H1 (cell line): ENCODE measurements at regions not wholly inside any gene's neighbourhood (a gene's known extent, or its start where the extent isn't known, plus 50 kb on each side); places are given as distances from the start of the nearest gene placed in this dataset.

Experiments used
- CTCF ChIA-PET: fragments of 300-600 bp; sonication (Branson Sonifier 250); formaldehyde crosslinking; loops from one replicate; lab custom pipeline; 2021; ENCODE audit not compliant: partially characterized antibody; lab: Charles Lee
- POLR2A ChIA-PET: fragments of 300-600 bp; sonication (Branson Sonifier 250); formaldehyde crosslinking; loops from one replicate; lab custom pipeline; 2021; ENCODE audit warnings: inconsistent platforms; ENCODE audit not compliant: partially characterized antibody; lab: Charles Lee
- DNase-seq, 2 experiments: peaks; one replicate each; pipeline versions ENCODE4 v3.0.0 to v3.0.0-alpha.2; 2010 to 2022; ENCODE audit warnings: low spot score in 2 of 2, low read depth in 1 of 2, mixed read lengths in 1 of 2
- FAIRE-seq: peaks from 2 replicates; lab custom pipeline; 2011; peaks lifted over from hg19 to GRCh38; lab: Jason Lieb, UNC
- H2AFZ ChIP-seq: 2 replicates; pipeline ENCODE4 v1.8.1; 2012; ENCODE audit warnings: low read length, inconsistent platforms
- H2AK5ac ChIP-seq: 2 replicates; pipeline ENCODE4 v1.6.1; 2013; ENCODE audit warnings: low read depth, low read length
- H2BK120ac ChIP-seq: replicated peaks from 2 replicates; pipeline ENCODE3; 2013; ENCODE audit warnings: low read depth, low read length, inconsistent platforms
- H2BK12ac ChIP-seq: 2 replicates; pipeline ENCODE4 v1.6.1; 2013; ENCODE audit warnings: low read depth, low read length
- H2BK15ac ChIP-seq: 2 replicates; pipeline ENCODE4 v1.6.1; 2013; ENCODE audit warnings: low read length
- H2BK20ac ChIP-seq: 2 replicates; pipeline ENCODE4 v1.6.1; 2013; ENCODE audit warnings: low read length
- H2BK5ac ChIP-seq: 2 replicates; pipeline ENCODE4 v1.6.1; 2013; ENCODE audit warnings: low read depth, low read length
- H3K14ac ChIP-seq: 2 replicates; pipeline ENCODE4 v1.6.1; 2013; ENCODE audit warnings: inconsistent platforms; ENCODE audit not compliant: insufficient read length
- H3K18ac ChIP-seq: 2 replicates; pipeline ENCODE4 v1.6.1; 2013; ENCODE audit warnings: low read length; ENCODE audit errors: extremely low read depth
- H3K23ac ChIP-seq: 2 replicates; pipeline ENCODE4 v1.6.1; 2013; ENCODE audit warnings: inconsistent platforms; ENCODE audit not compliant: insufficient read length
- H3K23me2 ChIP-seq: 2 replicates; pipeline ENCODE4 v1.6.1; 2013; ENCODE audit warnings: low read depth, low read length
- H3K27ac ChIP-seq: 2 replicates; pipeline ENCODE4 v1.6.1; 2011; ENCODE audit warnings: low read depth, low read length, inconsistent platforms
- H3K27me3 ChIP-seq, 4 experiments: replicated peaks in 1 of 4; 1 replicate in 1 of 4; 2 replicates in 3 of 4; pipeline versions ENCODE4 v1.6.1 to v1.8.1; 2011 to 2013; ENCODE audit warnings: low read length in 3 of 4, mild to moderate bottlenecking in 3 of 4, inconsistent platforms in 2 of 4, mixed read lengths in 2 of 4, moderate library complexity in 1 of 4; ENCODE audit not compliant: control insufficient read depth in 3 of 4, insufficient read depth in 3 of 4; ENCODE audit errors: extremely low read depth in 1 of 4
- H3K36me3 ChIP-seq, 4 experiments: 2 replicates each; pipeline versions ENCODE4 v1.6.1 to v1.8.1; 2011 to 2013; ENCODE audit warnings: mild to moderate bottlenecking in 4 of 4, low read length in 3 of 4, moderate library complexity in 2 of 4, control low read depth in 1 of 4, inconsistent platforms in 1 of 4; ENCODE audit not compliant: insufficient read depth in 4 of 4, control insufficient read depth in 2 of 4
- H3K4ac ChIP-seq: replicated peaks from 2 replicates; pipeline ENCODE3; 2013; ENCODE audit warnings: low read length, low read depth, mixed read lengths, inconsistent platforms; ENCODE audit not compliant: insufficient read length
- H3K4me1 ChIP-seq, 4 experiments: replicated peaks in 1 of 4; 1 replicate in 1 of 4; 2 replicates in 3 of 4; pipeline versions ENCODE4 v1.6.1 to v1.8.1; 2011 to 2013; ENCODE audit warnings: low read length in 3 of 4, inconsistent platforms in 2 of 4, mixed read lengths in 1 of 4; ENCODE audit not compliant: insufficient read depth in 4 of 4, control insufficient read depth in 3 of 4
- H3K4me2 ChIP-seq, 2 experiments: 2 replicates each; pipeline versions ENCODE4 v1.6.1 to v1.8.1; 2011 to 2013; ENCODE audit warnings: low read depth in 2 of 2, low read length in 2 of 2, control low read depth in 1 of 2, inconsistent platforms in 1 of 2, mild to moderate bottlenecking in 1 of 2; ENCODE audit not compliant: insufficient read depth in 1 of 2
- H3K4me3 ChIP-seq, 4 experiments: fragments of 200-600, 300-600 bp in 1 of 4; sonication (generic), shearing (Covaris generic), sonication (Bioruptor Twin) in 1 of 4; 2 replicates each; pipeline versions ENCODE4 v1.5.1 to v1.8.1; 2011 to 2016; ENCODE audit warnings: low read length in 4 of 4, low read depth in 3 of 4, control low read depth in 2 of 4, inconsistent platforms in 2 of 4, mild to moderate bottlenecking in 2 of 4, mixed read lengths in 1 of 4, moderate library complexity in 1 of 4; ENCODE audit not compliant: insufficient read depth in 2 of 4; ENCODE audit errors: extremely low read depth in 1 of 4
- H3K56ac ChIP-seq: replicated peaks from 2 replicates; pipeline ENCODE3; 2013; ENCODE audit warnings: low read depth, mild to moderate bottlenecking, mixed read lengths, low read length, inconsistent platforms; ENCODE audit not compliant: insufficient read length
- H3K79me1 ChIP-seq: 2 replicates; pipeline ENCODE4 v1.6.1; 2013; ENCODE audit warnings: low read depth, low read length, control low read depth
- H3K79me2 ChIP-seq, 2 experiments: 2 replicates each; pipeline versions ENCODE4 v1.6.1 to v1.8.1; 2012 to 2013; ENCODE audit warnings: low read length in 2 of 2, mild to moderate bottlenecking in 2 of 2, inconsistent platforms in 1 of 2; ENCODE audit not compliant: insufficient read depth in 2 of 2, control insufficient read depth in 1 of 2
- H3K9ac ChIP-seq, 4 experiments: replicated peaks in 1 of 4; 1 replicate in 1 of 4; 2 replicates in 3 of 4; pipeline versions ENCODE4 v1.6.1 to v1.8.1; 2011 to 2013; ENCODE audit warnings: low read depth in 3 of 4, low read length in 3 of 4, control low read depth in 2 of 4, mild to moderate bottlenecking in 2 of 4, moderate library complexity in 2 of 4, inconsistent platforms in 1 of 4; ENCODE audit errors: extremely low read depth in 1 of 4
- H3K9me3 ChIP-seq, 2 experiments: 2 replicates each; pipeline versions ENCODE4 v1.6.1 to v1.8.1; 2012 to 2013; ENCODE audit warnings: mild to moderate bottlenecking in 2 of 2, moderate library complexity in 2 of 2, control low read depth in 1 of 2, inconsistent platforms in 1 of 2, low read depth in 1 of 2, low read length in 1 of 2, mixed read lengths in 1 of 2; ENCODE audit not compliant: insufficient read depth in 2 of 2
- H4K20me1 ChIP-seq, 2 experiments: replicated peaks in 1 of 2; 2 replicates each; pipeline versions ENCODE3 to v1.8.1; 2011 to 2013; ENCODE audit warnings: inconsistent platforms in 2 of 2, low read length in 2 of 2, mild to moderate bottlenecking in 1 of 2; ENCODE audit not compliant: insufficient read depth in 2 of 2, control insufficient read depth in 1 of 2
- H4K5ac ChIP-seq: 2 replicates; pipeline ENCODE4 v1.6.1; 2013; ENCODE audit warnings: low read length, low read depth, mixed read lengths, inconsistent platforms; ENCODE audit not compliant: insufficient read length
- H4K8ac ChIP-seq: 2 replicates; pipeline ENCODE4 v1.8.0; 2013; ENCODE audit warnings: mild to moderate bottlenecking, moderate library complexity, low read length, inconsistent platforms; ENCODE audit not compliant: insufficient read depth; ENCODE audit errors: extremely low read depth
- H4K91ac ChIP-seq: replicated peaks from 2 replicates; pipeline ENCODE3; 2013; ENCODE audit warnings: low read length, mixed read lengths, inconsistent platforms; ENCODE audit not compliant: insufficient read length
- BCL11A ChIP-seq, 2 experiments: IDR thresholded peaks; one replicate each; pipeline ENCODE4 v1.6.1; 2011; ENCODE audit warnings: low read depth in 2 of 2, low read length in 2 of 2, mild to moderate bottlenecking in 2 of 2
- CEBPB ChIP-seq: IDR thresholded peaks from 2 replicates; pipeline ENCODE4 v1.6.1; 2012; ENCODE audit warnings: low read depth, low read length
- SUZ12 ChIP-seq: fragments of 200-600 bp; sonication (generic); IDR thresholded peaks from 2 replicates; pipeline ENCODE4 v1.6.1; 2012; ENCODE audit warnings: mild to moderate bottlenecking, inconsistent platforms, low read length, moderate library complexity, mixed read lengths
- TAF1 ChIP-seq: IDR thresholded peaks from 2 replicates; pipeline ENCODE4 v1.6.1; 2011; ENCODE audit warnings: mild to moderate bottlenecking, low read depth, low read length
- ZNF274 ChIP-seq: IDR thresholded peaks from 2 replicates; pipeline ENCODE4 v1.7.0; 2012; ENCODE audit warnings: low read length, borderline replicate concordance; ENCODE audit errors: extremely low read depth
- WGBS, 2 experiments: shearing (Covaris generic) in 1 of 2; methylation state at CpG; one replicate each; pipeline versions ENCODE4 v1.1.6 to v1.1.7; 2013 to 2015; ENCODE audit warnings: low lambda C conversion rate in 2 of 2, mixed read lengths in 2 of 2, inconsistent platforms in 1 of 2, low coverage in 1 of 2, missing lambda C conversion rate in 1 of 2; ENCODE audit not compliant: insufficient replicate concordance in 2 of 2, insufficient coverage in 1 of 2, insufficient read length in 1 of 2; ENCODE audit errors: extremely low coverage in 1 of 2, missing lambda C conversion rate in 1 of 2; 5-methylcytosine and 5-hydroxymethylcytosine counted together

DNA sequence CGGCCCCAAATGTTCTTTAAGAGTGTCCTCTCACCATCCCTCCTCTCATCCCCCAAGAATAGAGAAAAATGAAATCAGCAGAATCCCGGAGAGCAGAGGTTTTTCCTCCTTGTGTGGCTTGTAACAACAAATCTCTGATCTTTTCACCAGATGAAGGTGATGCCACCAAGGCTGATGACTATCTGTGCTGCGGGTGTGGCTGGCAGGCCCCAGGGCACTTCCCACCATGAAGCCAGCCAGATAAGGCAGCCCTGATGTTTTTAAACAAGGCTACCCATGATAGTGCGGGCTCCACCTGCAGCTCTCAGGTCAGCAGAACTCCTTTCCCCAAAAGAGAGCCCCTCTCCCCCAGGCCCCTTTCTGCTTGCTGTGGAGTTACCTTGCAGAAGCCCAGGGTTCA, 58.0 kb upstream of the PARP11 start:
- no peak overlapping the region for H3K4me2 ChIP-seq
- no peak overlapping the region for H4K5ac ChIP-seq
- H2AFZ ChIP-seq = no peak overlapping the region
- H3K4me3 ChIP-seq = no peak overlapping the region
- no peaks in the 10 kb centered on the region for H3K79me1 ChIP-seq
- H2BK15ac ChIP-seq = no peak overlapping the region
- H4K20me1 ChIP-seq = no peaks in the 10 kb centered on the region
- no peak overlapping the region for H3K23ac ChIP-seq
- CTCF ChIA-PET = interaction anchor here (0.6 kb wide), 1 partner anchor 185 kb away, joined by 3 read pairs; no protein-coding TSS in a partner anchor
- no peak overlapping the region for H2BK12ac ChIP-seq
- H2AK5ac ChIP-seq = no peak overlapping the region
- no peak overlapping the region for H2BK20ac ChIP-seq
- no peaks in the 10 kb centered on the region for H3K79me2 ChIP-seq
- 100% methylated on average over 3 of the region's 4 CpGs; no CpG with 5 or more reads in 1 of the 2 experiments for WGBS, 2 experiments
- H3K27me3 ChIP-seq = no peaks in the 10 kb centered on the region
- no peak overlapping the region for H3K9ac ChIP-seq
- no peak for TF ChIP-seq BCL11A (IDR thresholded peaks at IDR 0.05; ENCODE audit: low read depth in 2 of 2, low read length in 2 of 2)
- no peak for TF ChIP-seq ZNF274
- TF ChIP-seq TAF1 = no peak
- no peak for TF ChIP-seq SUZ12
- no peak for TF ChIP-seq CEBPB
- H3K56ac ChIP-seq = no peak overlapping the region
- H3K4ac ChIP-seq = no peak overlapping the region
- H3K18ac ChIP-seq = no peak overlapping the region
- no peaks in the 10 kb centered on the region for H3K9me3 ChIP-seq
- H2BK5ac ChIP-seq = no peak overlapping the region
- H4K8ac ChIP-seq = no peak overlapping the region
- no peak overlapping the region for H3K14ac ChIP-seq
- peaks cover 0 to 6% (median 3%) of the 10 kb centered on the region in 4 experiments; a peak in 2 of 7 replicates for H3K4me1 ChIP-seq
- DNase-seq (no peak), FAIRE-seq (no peak)
- no peaks in the 10 kb centered on the region for H3K36me3 ChIP-seq
- no peak overlapping the region for H3K27ac ChIP-seq
- no peak overlapping the region for H4K91ac ChIP-seq
- H2BK120ac ChIP-seq = no peak overlapping the region
- H3K23me2 ChIP-seq = no peaks in the 10 kb centered on the region
- POLR2A ChIA-PET = no interaction called here
